ENCODE measurements at regions not wholly inside any gene's neighbourhood (a gene's known extent, or its start where the extent isn't known, plus 50 kb on each side); places are given as distances from the start of the nearest gene placed in this dataset.

DNA sequence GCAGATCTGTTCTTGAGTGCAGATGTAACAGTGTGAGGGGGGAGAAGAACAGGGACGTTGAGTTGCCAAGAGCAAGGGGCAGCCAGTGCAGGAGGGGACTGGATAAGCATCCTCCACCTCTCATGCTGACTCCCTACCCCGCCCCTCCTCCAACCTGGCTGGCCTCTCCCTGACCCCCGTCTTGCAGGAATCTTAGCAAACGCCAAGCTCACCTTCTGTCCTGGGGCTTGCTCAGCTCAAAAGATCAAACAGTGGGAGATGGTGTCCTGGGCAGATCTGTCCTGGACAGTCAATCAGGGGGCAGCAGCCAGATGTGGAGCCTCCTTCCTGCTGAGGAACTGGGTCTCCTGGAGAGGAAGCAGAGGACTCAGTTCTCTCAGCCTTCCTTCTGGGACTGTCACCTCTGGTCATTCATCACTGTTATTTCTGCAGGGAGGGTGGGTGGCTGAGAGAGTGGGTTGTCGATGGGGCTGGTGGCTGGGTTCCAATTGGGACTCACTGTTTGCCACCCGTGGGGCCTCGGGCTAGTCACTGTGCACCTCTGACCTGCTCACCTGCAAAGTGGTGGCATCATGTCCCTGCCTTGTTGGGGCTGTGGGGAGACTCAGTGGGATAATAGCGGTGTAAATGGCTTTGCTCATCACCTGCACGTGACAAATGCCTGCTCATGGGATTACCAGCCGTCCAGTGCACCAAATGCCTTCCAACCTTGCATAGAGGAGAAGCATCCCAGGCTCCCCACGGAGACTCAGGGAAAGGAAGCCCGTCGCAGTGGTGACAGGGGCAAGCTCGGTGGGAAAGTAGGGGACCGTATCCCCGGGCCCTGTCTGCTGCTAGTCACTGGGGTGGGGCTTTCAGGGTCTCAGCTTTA, 154.4 kb downstream of the PTPRU start:
- H3K4me3 ChIP-seq, result no peak overlapping the region
- 13 to 20% methylated on average over 4 to 11 of the region's 16 CpGs for WGBS, 2 donors
- H3K36me3 ChIP-seq, result no peaks in the 10 kb centered on the region
- H3K4me1 ChIP-seq, result peaks cover 0 to 4% (median 0%) of the 10 kb centered on the region in 4 donors
- H3K27ac ChIP-seq, result no peak overlapping the region
- ATAC-seq (ENCODE audit: low FRiP score in 2 of 2), result no peak
- TF ChIP-seq, protein P1, sequence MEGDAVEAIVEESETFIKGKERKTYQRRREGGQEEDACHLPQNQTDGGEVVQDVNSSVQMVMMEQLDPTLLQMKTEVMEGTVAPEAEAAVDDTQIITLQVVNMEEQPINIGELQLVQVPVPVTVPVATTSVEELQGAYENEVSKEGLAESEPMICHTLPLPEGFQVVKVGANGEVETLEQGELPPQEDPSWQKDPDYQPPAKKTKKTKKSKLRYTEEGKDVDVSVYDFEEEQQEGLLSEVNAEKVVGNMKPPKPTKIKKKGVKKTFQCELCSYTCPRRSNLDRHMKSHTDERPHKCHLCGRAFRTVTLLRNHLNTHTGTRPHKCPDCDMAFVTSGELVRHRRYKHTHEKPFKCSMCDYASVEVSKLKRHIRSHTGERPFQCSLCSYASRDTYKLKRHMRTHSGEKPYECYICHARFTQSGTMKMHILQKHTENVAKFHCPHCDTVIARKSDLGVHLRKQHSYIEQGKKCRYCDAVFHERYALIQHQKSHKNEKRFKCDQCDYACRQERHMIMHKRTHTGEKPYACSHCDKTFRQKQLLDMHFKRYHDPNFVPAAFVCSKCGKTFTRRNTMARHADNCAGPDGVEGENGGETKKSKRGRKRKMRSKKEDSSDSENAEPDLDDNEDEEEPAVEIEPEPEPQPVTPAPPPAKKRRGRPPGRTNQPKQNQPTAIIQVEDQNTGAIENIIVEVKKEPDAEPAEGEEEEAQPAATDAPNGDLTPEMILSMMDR (IDR thresholded peaks at IDR 0.05), result no peak
- no peak for TF ChIP-seq POLR2AphosphoS5 (IDR thresholded peaks at IDR 0.05)
- H3K27me3 ChIP-seq, result no peaks in the 10 kb centered on the region
- DNase-seq, result no peak
- H3K9me3 ChIP-seq, result no peaks in the 10 kb centered on the region

DNA sequence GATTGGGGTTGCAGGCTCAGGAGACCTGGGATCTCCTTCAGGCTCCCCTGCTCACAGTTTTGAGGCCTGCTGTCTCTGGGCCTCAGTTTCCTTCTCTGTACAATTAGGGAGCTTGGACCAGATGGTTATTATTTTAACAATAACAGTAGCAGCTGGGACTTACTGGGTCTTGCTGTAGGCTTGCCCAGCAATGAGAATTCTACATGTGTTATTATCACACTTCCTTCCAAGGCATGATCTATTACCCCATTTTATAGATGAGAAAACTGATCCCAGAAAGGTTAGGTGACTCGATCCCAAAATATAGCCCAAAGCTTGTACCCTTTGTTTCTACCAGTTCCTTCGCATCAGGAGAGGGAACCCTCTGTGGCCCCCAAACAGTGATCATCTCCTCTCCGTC, 153.8 kb downstream of the PTPRU start:
- DNase-seq (no peak), ATAC-seq (ENCODE audit: low FRiP score in 2 of 2) (no peak)
- no peak for TF ChIP-seq EP300 (IDR thresholded peaks at IDR 0.05)
- TF ChIP-seq, protein P1 (IDR thresholded peaks at IDR 0.05), result no peak
- no peak for TF ChIP-seq POLR2AphosphoS5 (IDR thresholded peaks at IDR 0.05)
- TF ChIP-seq POLR2A (IDR thresholded peaks at IDR 0.05), result no peak
- no peaks in the 10 kb centered on the region for H3K36me3 ChIP-seq
- no peak overlapping the region for H3K4me3 ChIP-seq
- H3K9me3 ChIP-seq, result no peaks in the 10 kb centered on the region
- H3K27me3 ChIP-seq, result no peaks in the 10 kb centered on the region
- 38 to 66% methylated on average over 3 of the region's 3 CpGs for WGBS, 2 donors
- no peaks in the 10 kb centered on the region for H3K4me1 ChIP-seq
- no peak overlapping the region for H3K27ac ChIP-seq

DNA sequence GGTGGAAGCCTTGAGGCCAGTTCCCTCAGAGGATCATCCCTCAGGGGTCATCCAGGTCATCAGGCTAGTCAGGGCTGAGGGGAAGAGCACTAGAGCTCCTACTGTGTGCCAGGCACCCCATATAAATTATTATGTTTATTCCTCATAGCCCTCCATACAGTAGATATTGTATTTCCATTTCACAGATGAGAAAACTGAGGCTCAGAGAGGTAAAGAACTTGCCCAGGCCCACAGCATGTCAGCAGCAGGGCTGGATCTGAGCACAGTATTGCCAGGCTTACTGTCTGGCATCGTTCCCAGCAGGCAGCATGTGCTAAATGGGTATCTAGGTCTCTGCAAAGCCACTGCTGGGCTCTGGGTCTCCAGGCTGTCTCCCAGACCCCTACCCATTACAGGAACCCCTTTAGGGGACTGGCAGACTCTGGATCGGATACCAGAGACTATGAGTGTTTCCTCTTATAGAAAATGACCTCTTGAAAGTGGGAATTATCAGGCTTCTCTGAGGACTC, 153.3 kb downstream of the PTPRU start:
- TF ChIP-seq, protein P1 (IDR thresholded peaks at IDR 0.05), result no peak
- no peak for TF ChIP-seq POLR2A (IDR thresholded peaks at IDR 0.05)
- no peak for TF ChIP-seq POLR2AphosphoS5 (IDR thresholded peaks at IDR 0.05)
- DNase-seq, result no peak
- no peak for ATAC-seq (ENCODE audit: low FRiP score in 2 of 2)
- Histone ChIP-seq H3K27me3 (no peaks in the 10 kb centered on the region), H3K4me1 (no peaks in the 10 kb centered on the region), H3K27ac (no peak overlapping the region), H3K9me3 (no peaks in the 10 kb centered on the region), H3K4me3 (no peak overlapping the region), H3K36me3 (no peaks in the 10 kb centered on the region)
- WGBS, 2 donors, result 60 to 100% methylated on average over 1 to 2 of the region's 2 CpGs

DNA sequence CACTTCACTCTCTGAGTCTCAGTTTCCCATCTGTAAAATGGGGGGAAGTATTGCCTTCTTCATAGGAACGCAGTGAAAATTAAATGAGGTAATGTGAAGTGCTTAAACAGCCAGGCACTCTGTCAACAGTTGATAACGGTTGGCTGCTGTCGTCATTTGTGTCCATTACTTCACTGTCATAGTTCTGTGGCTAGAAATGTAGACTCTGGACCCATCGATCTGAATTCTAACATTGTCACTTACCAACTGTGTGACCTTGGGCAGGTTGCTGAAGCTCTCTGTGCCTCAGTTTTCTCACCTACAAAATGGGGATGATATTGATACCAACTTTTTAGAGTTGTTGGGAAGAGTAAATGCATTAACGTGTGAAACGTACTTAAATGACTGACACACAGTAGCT, 152.6 kb downstream of the PTPRU start:
- no peak for ATAC-seq (ENCODE audit: low FRiP score in 2 of 2)
- Histone ChIP-seq H3K4me1 (no peaks in the 10 kb centered on the region), H3K4me3 (no peak overlapping the region), H3K27me3 (no peaks in the 10 kb centered on the region), H3K9me3 (no peaks in the 10 kb centered on the region), H3K36me3 (no peaks in the 10 kb centered on the region), H3K27ac (no peak overlapping the region)
- WGBS, 2 donors, result 80% methylated on average over 6 of the region's 6 CpGs
- no peak for DNase-seq
- no peak for TF ChIP-seq EP300 (IDR thresholded peaks at IDR 0.05)
- no peak for TF ChIP-seq POLR2A (IDR thresholded peaks at IDR 0.05)
- no peak for TF ChIP-seq POLR2AphosphoS5 (IDR thresholded peaks at IDR 0.05)
- TF ChIP-seq, protein P1 (IDR thresholded peaks at IDR 0.05), result no peak

DNA sequence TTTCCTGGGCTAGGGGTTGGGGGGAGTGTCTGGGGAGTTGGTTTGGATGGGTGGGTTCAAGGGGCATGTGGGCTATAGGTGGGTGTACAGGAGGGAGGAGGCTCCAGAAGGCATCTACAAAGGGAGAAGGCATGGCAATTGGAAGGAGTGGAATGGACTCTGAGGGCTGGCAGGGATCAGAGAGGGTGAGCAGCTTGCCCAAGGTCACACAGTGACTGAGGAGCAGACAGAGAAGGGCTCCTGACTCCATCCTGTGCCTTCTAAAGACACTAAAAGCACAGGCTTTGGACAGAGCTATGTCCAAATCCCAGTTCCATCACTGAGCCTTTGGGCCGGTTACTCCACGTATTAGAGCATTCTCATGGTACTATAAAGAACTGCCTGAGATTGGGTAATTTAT, 151.8 kb downstream of the PTPRU start:
- H3K27me3 ChIP-seq, result no peaks in the 10 kb centered on the region
- no peaks in the 10 kb centered on the region for H3K36me3 ChIP-seq
- no peak for DNase-seq
- no peaks in the 10 kb centered on the region for H3K4me1 ChIP-seq
- H3K4me3 ChIP-seq, result no peak overlapping the region
- ATAC-seq (ENCODE audit: low FRiP score in 2 of 2), result no peak
- no peaks in the 10 kb centered on the region for H3K9me3 ChIP-seq
- no peak for TF ChIP-seq EP300 (IDR thresholded peaks at IDR 0.05)
- TF ChIP-seq POLR2A (IDR thresholded peaks at IDR 0.05), result no peak
- TF ChIP-seq POLR2AphosphoS5 (IDR thresholded peaks at IDR 0.05), result no peak
- TF ChIP-seq, protein P1 (IDR thresholded peaks at IDR 0.05), result no peak
- no peak overlapping the region for H3K27ac ChIP-seq
- WGBS, 2 donors, result 85 to 89% methylated on average over 2 of the region's 2 CpGs

All from upper lobe of left lung (tissue), 6 donors.